K562 (cell line): ENCODE measurements at regions not wholly inside any gene's neighbourhood (a gene's known extent, or its start where the extent isn't known, plus 50 kb on each side); places are given as distances from the start of the nearest gene placed in this dataset.
"Not testable (repeated sequence)": the region's sequence is repeated elsewhere in the genome, so short reads cannot be mapped to it uniquely, and the experiment has no call there.

Source experiments
- ASH1L ChIP-seq: fragments of 450-650 bp; IDR thresholded peaks from 2 replicates; pipeline ENCODE4 v1.6.1; 2018; ENCODE audit warnings: borderline replicate concordance, mild to moderate bottlenecking, low read depth; ENCODE audit not compliant: partially characterized antibody
- ERF ChIP-seq: fragments of 450-650 bp; formaldehyde crosslinking; IDR thresholded peaks from 2 replicates; pipeline ENCODE4 v1.4.0; 2020; ENCODE audit warnings: mild to moderate bottlenecking, mixed read lengths
- EZH2 ChIP-seq: IDR thresholded peaks from 2 replicates; pipeline ENCODE4 v1.6.1; 2012; ENCODE audit warnings: low read depth, mild to moderate bottlenecking, inconsistent platforms, low read length, borderline replicate concordance
- NKRF ChIP-seq: fragments of 450-650 bp; IDR thresholded peaks from 2 replicates; pipeline ENCODE4 v1.6.1; 2016; ENCODE audit warnings: borderline replicate concordance
- POLR2A ChIP-seq: fragments of 450-650 bp; conservative IDR thresholded peaks from 2 replicates; pipeline ENCODE4 v1.6.1; 2016
- USF2 ChIP-seq: sonication (generic); formaldehyde crosslinking; IDR thresholded peaks from 2 replicates; pipeline ENCODE4 v1.5.0; 2020; ENCODE audit warnings: missing genetic modification reagents
- ZBTB33 ChIP-seq: sonication (generic); formaldehyde crosslinking; IDR thresholded peaks from 2 replicates; pipeline ENCODE4 v1.8.1; 2023; ENCODE audit warnings: mild to moderate bottlenecking, missing genetic modification reagents

- not testable (repeated sequence) for TF ChIP-seq POLR2A; ERF (CRISPR knock-in tag); ASH1L; NKRF; EZH2; USF2 (CRISPR knock-in tag); ZBTB33 (CRISPR knock-in tag)
Observed at GRCh38 chr2:89649268-89649667, 957.8 kb downstream of the RPIA start.
